Left cardiac atrium (tissue), 4 donors: ENCODE measurements at regions not wholly inside any gene's neighbourhood (a gene's known extent, or its start where the extent isn't known, plus 50 kb on each side); places are given as distances from the start of the nearest gene placed in this dataset.

ENCODE experiments used
- ATAC-seq, 2 donors: fragments of 200-7000 bp; cut with Tn5 transposase; one replicate each; pipeline ENCODE4 v1.9.1; 2020; ENCODE audit warnings: mild to moderate bottlenecking in 2 of 2, moderate library complexity in 2 of 2
- DNase-seq: peaks from one replicate; pipeline ENCODE4 v3.0.0-alpha.2; 2020
- intact Hi-C, 2 donors: fragments of 100-400 bp; cut with DNase I; formaldehyde crosslinking; loops; one replicate each; pipeline versions ENCODE4 v1.14.1 to v1.15.1; 2022 to 2023
- donor health status: DM: no; HTN: yes; CAD: no.
- donor health status: DM: no; HTN: yes; CAD: no; lungs with severe emphysema.
- donor health status: DM: yes; HTN: yes; CAD: no.
- donor health status: Dilated cardiomyopathy.

- intact Hi-C loops: no loop called here
- DNase-seq (no peak), ATAC-seq (no peak)
Observed at GRCh38 chr12:105451798-105452197, 121.3 kb downstream of the C12orf75 start.

DNA sequence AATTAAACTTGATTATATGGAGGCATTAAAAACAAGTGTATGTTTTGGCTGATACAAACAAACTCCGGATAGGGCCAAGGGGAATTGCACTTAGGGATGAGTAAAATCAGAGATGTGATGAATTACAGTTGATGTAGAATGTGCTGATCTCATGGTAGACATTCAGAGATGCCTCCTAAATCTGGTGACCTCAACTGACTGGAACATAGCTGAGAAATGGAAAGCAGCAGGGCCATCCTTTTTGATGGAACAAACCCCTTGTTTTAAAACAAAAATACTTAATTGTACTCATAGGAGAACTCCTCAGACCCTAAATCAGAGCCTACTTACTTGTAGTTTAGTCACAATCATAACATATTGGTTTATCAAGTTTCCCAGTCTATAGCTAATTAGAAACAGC lies 122.8 kb downstream of the C12orf75 start:
- ATAC-seq (no peak), DNase-seq (no peak)
- intact Hi-C loops: no loop called here

DNA sequence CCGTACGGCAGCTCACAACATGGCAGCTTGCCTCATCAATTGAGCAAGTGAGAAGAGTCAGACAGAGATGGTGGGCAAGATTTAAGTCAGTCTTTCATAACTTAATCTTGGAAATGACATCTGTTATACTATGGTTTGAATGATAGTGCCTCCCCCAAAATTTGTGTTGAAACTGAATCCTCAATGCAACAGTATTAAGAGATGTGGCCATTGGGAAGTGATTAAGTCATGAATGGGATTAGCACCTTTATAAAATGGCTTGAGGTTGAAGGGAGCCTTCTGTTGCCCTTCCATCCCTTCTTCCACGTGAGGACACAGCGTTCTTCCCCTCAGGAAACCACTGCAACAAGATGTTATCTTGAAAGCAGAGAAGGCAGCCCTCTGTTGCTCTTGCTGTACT lies 124.2 kb downstream of the C12orf75 start:
- intact Hi-C loops: no loop called here
- DNase-seq (no peak), ATAC-seq (no peak)

GRCh38 chr12:105455261-105455660 lies 124.8 kb downstream of the C12orf75 start:
- intact Hi-C loops: no loop called here
- no peak for DNase-seq
- no peak for ATAC-seq

DNA sequence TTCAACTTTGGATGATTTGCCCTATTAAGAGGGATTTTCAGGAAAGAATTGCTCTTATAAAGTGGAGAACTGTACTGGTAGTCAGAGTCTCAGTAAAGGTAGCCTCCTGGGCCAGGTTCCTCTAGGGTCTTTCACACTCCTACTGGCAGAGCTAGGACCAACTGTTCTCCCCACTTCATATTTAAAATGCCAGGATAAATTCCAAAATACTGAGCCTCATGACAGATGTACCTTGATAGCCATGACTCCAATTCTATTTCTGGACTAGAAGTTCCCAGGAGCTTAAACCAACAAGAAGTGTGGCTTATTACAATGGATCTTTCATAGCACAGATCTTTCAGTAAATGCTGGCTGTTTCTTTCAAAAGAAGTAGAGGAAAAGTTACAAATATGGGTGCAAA lies 126.5 kb downstream of the C12orf75 start:
- intact Hi-C loops: no loop called here
- peak in 1 of 2 donors; percentile 15 for ATAC-seq
- DNase-seq: no peak

DNA sequence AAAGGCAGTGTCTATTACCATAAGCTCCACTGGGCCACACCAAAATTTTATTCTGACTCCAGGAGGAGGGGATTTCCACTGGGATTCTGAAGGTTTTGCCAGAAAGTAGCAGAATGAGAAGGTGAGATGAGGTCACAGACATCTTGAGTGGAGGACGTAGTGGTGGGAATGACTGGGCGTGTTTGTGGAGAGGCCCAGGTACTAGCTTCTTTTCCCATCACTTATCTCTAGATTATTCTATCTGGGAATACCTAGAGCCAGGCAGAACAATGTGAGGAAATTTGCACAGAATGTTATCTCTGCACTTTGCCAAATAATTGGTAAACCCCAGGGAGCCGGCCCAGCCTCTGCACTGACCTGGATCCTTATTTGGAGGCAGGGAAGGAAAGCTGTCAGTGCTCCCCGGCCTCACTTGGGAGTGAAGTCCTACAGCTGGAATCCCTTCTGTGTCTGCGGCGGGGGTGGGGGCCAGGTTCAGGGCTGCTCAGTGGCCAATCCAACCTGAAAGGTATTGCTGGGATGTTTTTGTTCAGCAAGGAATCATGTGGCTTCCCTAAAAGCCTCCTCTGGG lies 129.4 kb downstream of the C12orf75 start:
- ATAC-seq (peak; percentile 38 to 57), DNase-seq (peak; percentile 32)
- intact Hi-C loops: no loop called here

GRCh38 chr12:105461271-105461943 lies 130.9 kb downstream of the C12orf75 start:
- ATAC-seq: no peak
- DNase-seq: no peak
- intact Hi-C loops: no loop called here

- intact Hi-C loops: no loop called here
- DNase-seq (no peak), ATAC-seq (no peak)
Observed at GRCh38 chr12:105461944-105462762, 131.7 kb downstream of the C12orf75 start.

- ATAC-seq (no peak), DNase-seq (no peak)
- intact Hi-C loops: no loop called here
Observed at GRCh38 chr12:105462831-105463230, 132.3 kb downstream of the C12orf75 start.

GRCh38 chr12:105464406-105464805 lies 133.9 kb downstream of the C12orf75 start:
- intact Hi-C loops: no loop called here
- ATAC-seq (no peak), DNase-seq (no peak)

DNA sequence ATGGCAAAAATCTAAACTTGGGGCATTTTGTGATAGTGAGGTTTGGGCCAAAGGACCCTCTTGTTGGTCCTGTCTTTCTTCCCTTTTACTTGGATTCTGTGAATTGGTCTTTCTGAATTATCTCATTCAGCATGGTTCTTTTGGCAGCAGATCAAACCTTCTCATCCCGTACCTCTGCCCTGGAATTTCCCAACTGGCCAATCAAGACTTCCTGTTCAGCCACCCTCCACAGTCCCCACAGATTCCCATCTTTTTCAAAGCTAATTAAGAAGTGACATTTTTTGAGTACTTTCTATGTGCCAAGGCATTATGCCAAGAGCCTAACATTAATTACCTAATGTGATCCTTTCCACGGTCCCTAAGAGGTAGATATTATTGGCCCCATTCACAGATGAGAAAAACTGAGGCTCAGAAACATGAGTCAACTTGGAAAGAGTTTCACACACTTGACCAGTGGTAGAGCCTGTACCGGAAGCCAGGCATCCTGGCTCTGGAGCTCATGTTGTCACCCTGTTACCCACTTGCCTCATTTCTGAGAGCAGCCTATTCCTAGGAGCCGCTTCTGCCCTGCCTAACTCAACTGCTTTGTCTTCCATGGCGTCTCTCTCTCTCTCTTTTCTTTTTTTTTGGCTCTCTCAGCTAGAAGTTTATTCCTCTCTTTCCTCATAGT lies 135.9 kb downstream of the C12orf75 start:
- ATAC-seq: no peak
- DNase-seq: no peak
- intact Hi-C loops: no loop called here

- DNase-seq (no peak), ATAC-seq (no peak)
- intact Hi-C loops: no loop called here
Observed at GRCh38 chr12:105466901-105467598, 136.6 kb downstream of the C12orf75 start.

- intact Hi-C loops: no loop called here
- peak; percentile 28 for DNase-seq
- ATAC-seq: peak; percentile 34 to 52
Observed at GRCh38 chr12:105467710-105468366, 137.3 kb downstream of the C12orf75 start.

GRCh38 chr12:105468464-105468863 lies 138.0 kb downstream of the C12orf75 start:
- DNase-seq (no peak), ATAC-seq (peak in 1 of 2 donors; percentile 53)
- intact Hi-C loops: no loop called here

DNA sequence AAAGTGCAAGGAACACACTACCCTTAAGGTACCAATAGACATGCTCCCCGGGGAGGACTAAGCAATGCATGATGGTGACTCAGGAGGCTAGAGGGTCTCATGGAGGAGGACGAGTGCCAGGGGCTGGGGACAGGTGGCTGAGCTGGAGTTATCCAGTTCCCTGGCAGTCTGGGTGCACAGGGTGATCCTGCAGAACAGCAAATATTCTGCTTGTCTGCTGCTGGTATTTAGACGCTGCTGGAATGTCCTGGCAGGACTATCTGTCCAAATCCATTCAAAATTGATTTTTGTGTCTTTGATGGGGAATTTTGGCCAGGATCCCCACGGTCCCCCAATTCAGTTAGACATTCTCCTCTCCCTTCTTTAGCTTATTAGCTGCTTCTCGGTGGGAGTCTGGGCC lies 138.7 kb downstream of the C12orf75 start:
- ATAC-seq (no peak), DNase-seq (no peak)
- intact Hi-C loops: no loop called here

GRCh38 chr12:105469701-105470100 lies 139.2 kb downstream of the C12orf75 start:
- no peak for ATAC-seq
- DNase-seq: no peak
- intact Hi-C loops: no loop called here

GRCh38 chr12:105470102-105470501 lies 139.6 kb downstream of the C12orf75 start:
- DNase-seq (no peak), ATAC-seq (no peak)
- intact Hi-C loops: no loop called here

- ATAC-seq (no peak), DNase-seq (no peak)
- intact Hi-C loops: no loop called here
Observed at GRCh38 chr12:105470601-105471000, 140.1 kb downstream of the C12orf75 start.

- no peak for DNase-seq
- ATAC-seq: no peak
- intact Hi-C loops: no loop called here
Observed at GRCh38 chr12:105474672-105475071, 144.2 kb downstream of the C12orf75 start.
